ENCODE measurements at regions not wholly inside any gene's neighbourhood (a gene's known extent, or its start where the extent isn't known, plus 50 kb on each side); places are given as distances from the start of the nearest gene placed in this dataset.

DNA sequence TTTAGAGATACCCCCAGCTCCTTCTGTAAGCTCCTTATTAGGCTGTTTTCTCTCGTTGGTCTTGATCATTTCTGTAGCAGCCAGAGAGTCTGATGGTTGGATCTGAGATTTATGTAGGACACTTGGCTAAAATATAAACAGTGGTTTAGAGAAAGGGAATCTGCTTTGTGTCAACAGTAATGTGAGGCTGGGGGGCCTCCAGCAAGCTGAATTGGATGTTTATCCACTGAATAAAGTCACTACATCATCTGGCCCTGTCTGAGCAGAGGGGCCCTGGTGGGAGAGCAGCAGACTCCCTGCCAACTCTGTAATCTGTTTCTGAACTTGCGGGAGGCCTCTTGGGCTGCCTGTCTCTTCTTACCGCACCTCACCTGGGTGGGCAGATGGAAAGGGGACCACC, 328.5 kb upstream of the PLET1 start:
- TF ChIP-seq TAF1 (IDR thresholded peaks at IDR 0.05; ENCODE audit: borderline replicate concordance, insufficient read depth, low read length): no peak
- TF ChIP-seq POLR2AphosphoS5 (IDR thresholded peaks at IDR 0.05; ENCODE audit: low read depth, low read length): no peak
- no peak for TF ChIP-seq REST (IDR thresholded peaks at IDR 0.05; ENCODE audit: insufficient read depth in 1 of 2, low read depth in 2 of 2, low read length in 2 of 2)
- no peak for TF ChIP-seq SIN3A (IDR thresholded peaks at IDR 0.05; ENCODE audit: borderline replicate concordance, insufficient read depth, low read length)

DNA sequence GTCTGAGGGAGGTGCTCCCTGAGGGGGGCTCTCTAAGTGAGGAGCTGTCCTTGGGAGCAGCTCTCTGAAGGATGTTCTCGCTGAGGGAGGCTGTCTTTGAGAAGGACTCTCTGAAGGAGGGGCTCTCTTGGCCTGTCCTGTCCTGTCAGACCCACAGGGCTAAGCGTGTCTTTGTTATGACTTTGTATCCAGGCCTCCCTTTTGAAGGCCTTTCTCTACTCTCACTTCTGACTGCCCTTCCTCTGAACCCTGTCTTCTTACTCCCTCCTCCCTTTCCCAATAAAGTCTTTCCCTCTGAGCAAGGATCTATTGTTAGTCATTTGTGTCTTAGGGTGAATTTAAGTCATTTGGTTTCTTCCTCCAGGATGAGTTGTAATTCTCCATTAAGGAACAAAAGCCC, 330.1 kb upstream of the PLET1 start:
- TF ChIP-seq SIN3A (IDR thresholded peaks at IDR 0.05; ENCODE audit: borderline replicate concordance, insufficient read depth, low read length) (no peak), REST (IDR thresholded peaks at IDR 0.05; ENCODE audit: insufficient read depth in 1 of 2, low read depth in 2 of 2, low read length in 2 of 2) (no peak), POLR2AphosphoS5 (IDR thresholded peaks at IDR 0.05; ENCODE audit: low read depth, low read length) (no peak), FOXP2 (optimal IDR thresholded peaks at IDR 0.05; ENCODE audit: borderline replicate concordance, extremely low read depth, extremely low read length, insufficient read depth) (no peak)

DNA sequence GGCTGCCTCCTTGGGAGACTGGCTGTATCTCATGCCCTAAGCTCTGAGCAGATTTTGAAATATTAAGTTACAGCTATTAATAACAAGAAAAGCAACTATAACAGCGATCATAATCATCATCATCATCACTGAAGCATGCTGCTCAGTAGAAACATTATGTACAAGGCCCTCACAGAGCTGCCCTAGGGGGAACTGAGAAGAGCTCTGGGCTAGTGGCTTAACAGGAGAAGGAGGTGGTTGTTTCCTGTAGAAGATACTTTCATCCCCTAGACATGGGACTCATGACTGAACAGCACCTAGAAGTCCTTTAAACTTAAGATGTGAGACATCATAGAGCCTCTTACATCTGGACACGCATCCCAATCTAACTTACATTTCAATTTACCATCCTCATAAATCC, 332.8 kb upstream of the PLET1 start:
- no peak for TF ChIP-seq TAF1 (IDR thresholded peaks at IDR 0.05; ENCODE audit: borderline replicate concordance, insufficient read depth, low read length)
- no peak for TF ChIP-seq POLR2AphosphoS5 (IDR thresholded peaks at IDR 0.05; ENCODE audit: low read depth, low read length)
- no peak for TF ChIP-seq FOXP2 (optimal IDR thresholded peaks at IDR 0.05; ENCODE audit: borderline replicate concordance, extremely low read depth, extremely low read length, insufficient read depth)
- TF ChIP-seq SIN3A (IDR thresholded peaks at IDR 0.05; ENCODE audit: borderline replicate concordance, insufficient read depth, low read length): no peak
- TF ChIP-seq REST (IDR thresholded peaks at IDR 0.05; ENCODE audit: insufficient read depth in 1 of 2, low read depth in 2 of 2, low read length in 2 of 2): no peak

DNA sequence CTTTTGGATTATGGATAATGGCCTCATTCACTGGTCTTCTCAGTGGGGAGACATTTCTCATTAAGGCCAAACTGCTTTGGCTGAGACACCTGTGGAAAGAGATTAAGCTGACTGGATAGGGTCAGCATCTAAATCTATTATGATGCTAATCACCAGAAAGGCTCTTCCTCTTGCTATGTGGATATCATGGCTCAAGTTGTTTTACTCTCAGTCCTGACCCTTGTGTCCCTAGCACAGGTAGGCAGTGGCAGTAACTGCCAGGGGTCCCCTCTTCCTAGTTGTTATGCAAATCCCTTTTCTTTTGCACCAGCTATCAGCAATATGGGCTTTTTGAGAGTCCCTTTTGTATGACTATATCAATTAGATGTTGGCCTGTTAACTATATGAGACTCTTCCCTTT, 335.7 kb upstream of the PLET1 start:
- no peak for TF ChIP-seq SIN3A (IDR thresholded peaks at IDR 0.05; ENCODE audit: borderline replicate concordance, insufficient read depth, low read length)
- TF ChIP-seq TAF1 (IDR thresholded peaks at IDR 0.05; ENCODE audit: borderline replicate concordance, insufficient read depth, low read length): no peak
- TF ChIP-seq FOXP2 (optimal IDR thresholded peaks at IDR 0.05; ENCODE audit: borderline replicate concordance, extremely low read depth, extremely low read length, insufficient read depth): no peak
- TF ChIP-seq REST (IDR thresholded peaks at IDR 0.05; ENCODE audit: insufficient read depth in 1 of 2, low read depth in 2 of 2, low read length in 2 of 2): no peak
- TF ChIP-seq POLR2AphosphoS5 (IDR thresholded peaks at IDR 0.05; ENCODE audit: low read depth, low read length): no peak

DNA sequence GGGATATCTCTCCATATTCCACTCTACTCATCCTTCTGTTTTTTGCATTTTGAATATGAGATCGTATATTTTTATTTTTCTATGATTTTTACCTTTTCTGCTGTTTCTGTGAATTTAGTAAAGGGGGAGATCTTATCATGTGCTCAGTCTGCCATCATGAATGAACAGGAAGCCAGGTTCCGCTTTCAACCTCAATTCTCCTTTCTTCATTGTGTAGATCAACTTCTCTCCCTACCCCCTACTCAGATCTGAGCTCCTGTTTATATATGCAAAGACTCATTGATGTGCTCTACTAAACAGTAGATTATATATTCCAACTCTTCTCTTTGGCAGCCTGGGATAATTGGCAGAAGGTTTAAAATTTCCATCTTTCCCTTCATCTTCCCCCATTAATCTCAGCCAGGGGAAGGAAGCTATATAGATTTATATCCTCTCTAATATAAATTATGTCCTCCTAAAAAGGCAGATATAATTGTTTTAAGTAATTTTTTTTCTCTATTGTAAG, 336.7 kb upstream of the PLET1 start:
- TF ChIP-seq TAF1 (IDR thresholded peaks at IDR 0.05; ENCODE audit: borderline replicate concordance, insufficient read depth, low read length) (no peak), REST (IDR thresholded peaks at IDR 0.05; ENCODE audit: insufficient read depth in 1 of 2, low read depth in 2 of 2, low read length in 2 of 2) (no peak), SIN3A (IDR thresholded peaks at IDR 0.05; ENCODE audit: borderline replicate concordance, insufficient read depth, low read length) (no peak), POLR2AphosphoS5 (IDR thresholded peaks at IDR 0.05; ENCODE audit: low read depth, low read length) (no peak), FOXP2 (optimal IDR thresholded peaks at IDR 0.05; ENCODE audit: borderline replicate concordance, extremely low read depth, extremely low read length, insufficient read depth) (no peak)
